Loucy (cell line): ENCODE measurements at regions not wholly inside any gene's neighbourhood (a gene's known extent, or its start where the extent isn't known, plus 50 kb on each side); places are given as distances from the start of the nearest gene placed in this dataset.

Source experiments
- H2AFZ ChIP-seq: fragments of 200-600 bp; sonication (generic); 2 replicates; pipeline ENCODE4 v1.6.0; 2016; ENCODE audit warnings: antibody characterized with exemption, mild to moderate bottlenecking, low read length, moderate library complexity
- H3F3A ChIP-seq: fragments of 200-600 bp; 2 replicates; pipeline ENCODE4 v1.6.0; 2016; ENCODE audit warnings: antibody characterized with exemption, low read depth, mild to moderate bottlenecking
- H3K27me3 ChIP-seq: fragments of 200-600 bp; sonication (generic); 2 replicates; pipeline ENCODE4 v1.6.1; 2014; ENCODE audit warnings: low read length, mild to moderate bottlenecking; ENCODE audit not compliant: insufficient read depth, poor library complexity, severe bottlenecking
- H3K36me3 ChIP-seq: fragments of 200-600 bp; sonication (generic); 2 replicates; pipeline ENCODE4 v1.6.1; 2016; ENCODE audit warnings: low read length; ENCODE audit not compliant: insufficient read depth
- H3K4me1 ChIP-seq: fragments of 200-600 bp; sonication (generic); 2 replicates; pipeline ENCODE4 v1.5.1; 2014; ENCODE audit warnings: low read length, mild to moderate bottlenecking; ENCODE audit not compliant: insufficient read depth, poor library complexity, severe bottlenecking
- H3K4me2 ChIP-seq: fragments of 200-600 bp; sonication (generic); 2 replicates; pipeline ENCODE4 v1.6.0; 2014; ENCODE audit warnings: antibody characterized with exemption, low read length, low read depth, mild to moderate bottlenecking; ENCODE audit not compliant: poor library complexity, severe bottlenecking
- H3K4me3 ChIP-seq: fragments of 200-600 bp; sonication (generic); 2 replicates; pipeline ENCODE4 v1.5.1; 2014; ENCODE audit warnings: low read length, mild to moderate bottlenecking, mixed read lengths; ENCODE audit not compliant: poor library complexity, severe bottlenecking
- H3K79me2 ChIP-seq: fragments of 200-600 bp; sonication (generic); 2 replicates; pipeline ENCODE4 v1.6.1; 2014; ENCODE audit warnings: low read length; ENCODE audit not compliant: insufficient read depth
- H3K9ac ChIP-seq: fragments of 200-600 bp; sonication (generic); 2 replicates; pipeline ENCODE4 v1.6.0; 2014; ENCODE audit warnings: mild to moderate bottlenecking, low read depth, low read length, moderate library complexity; ENCODE audit not compliant: poor library complexity, severe bottlenecking
- H3K9me2 ChIP-seq: fragments of 200-600 bp; sonication (generic); replicated peaks from 2 replicates; pipeline ENCODE4 v1.6.1; 2016; ENCODE audit warnings: low read depth, low read length, mixed read lengths
- H3K9me3 ChIP-seq: fragments of 200-600 bp; sonication (generic); 2 replicates; pipeline ENCODE4 v1.6.1; 2014; ENCODE audit warnings: mild to moderate bottlenecking, antibody characterized with exemption, low read length, low read depth; ENCODE audit not compliant: insufficient read depth
- H4K20me1 ChIP-seq: fragments of 200-600 bp; sonication (generic); 2 replicates; pipeline ENCODE4 v1.6.0; 2014; ENCODE audit warnings: antibody characterized with exemption, low read length, mild to moderate bottlenecking; ENCODE audit not compliant: insufficient read depth, poor library complexity, severe bottlenecking
- EZH2phosphoT487 ChIP-seq: fragments of 200-600 bp; IDR thresholded peaks from 2 replicates; pipeline ENCODE4 v1.6.1; 2018; ENCODE audit warnings: antibody characterized with exemption, mild to moderate bottlenecking, moderate library complexity, borderline replicate concordance
- TF ChIP-seq, protein P1 (sequence below): fragments of 200-600 bp; sonication (generic); conservative IDR thresholded peaks from 2 replicates; pipeline ENCODE4 v1.5.1; 2014; ENCODE audit warnings: mild to moderate bottlenecking, antibody characterized with exemption, low read length

GRCh38 chr3:63168179-63168578 is 109.9 kb upstream of the SYNPR start:
- Histone ChIP-seq H3K79me2 (no peaks in the 10 kb centered on the region), H3K9me2 (no peaks in the 10 kb centered on the region), H3F3A (no peaks in the 10 kb centered on the region), H3K36me3 (no peaks in the 10 kb centered on the region), H3K4me3 (no peak overlapping the region), H3K9ac (no peak overlapping the region), H3K4me2 (no peak overlapping the region), H3K4me1 (no peaks in the 10 kb centered on the region), H3K27me3 (no peaks in the 10 kb centered on the region), H3K9me3 (no peaks in the 10 kb centered on the region; the same call in 1 of the 2 replicates), H2AFZ (no peak overlapping the region), H4K20me1 (no peaks in the 10 kb centered on the region)
- TF ChIP-seq, protein P1, sequence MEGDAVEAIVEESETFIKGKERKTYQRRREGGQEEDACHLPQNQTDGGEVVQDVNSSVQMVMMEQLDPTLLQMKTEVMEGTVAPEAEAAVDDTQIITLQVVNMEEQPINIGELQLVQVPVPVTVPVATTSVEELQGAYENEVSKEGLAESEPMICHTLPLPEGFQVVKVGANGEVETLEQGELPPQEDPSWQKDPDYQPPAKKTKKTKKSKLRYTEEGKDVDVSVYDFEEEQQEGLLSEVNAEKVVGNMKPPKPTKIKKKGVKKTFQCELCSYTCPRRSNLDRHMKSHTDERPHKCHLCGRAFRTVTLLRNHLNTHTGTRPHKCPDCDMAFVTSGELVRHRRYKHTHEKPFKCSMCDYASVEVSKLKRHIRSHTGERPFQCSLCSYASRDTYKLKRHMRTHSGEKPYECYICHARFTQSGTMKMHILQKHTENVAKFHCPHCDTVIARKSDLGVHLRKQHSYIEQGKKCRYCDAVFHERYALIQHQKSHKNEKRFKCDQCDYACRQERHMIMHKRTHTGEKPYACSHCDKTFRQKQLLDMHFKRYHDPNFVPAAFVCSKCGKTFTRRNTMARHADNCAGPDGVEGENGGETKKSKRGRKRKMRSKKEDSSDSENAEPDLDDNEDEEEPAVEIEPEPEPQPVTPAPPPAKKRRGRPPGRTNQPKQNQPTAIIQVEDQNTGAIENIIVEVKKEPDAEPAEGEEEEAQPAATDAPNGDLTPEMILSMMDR, result no peak
- no peak for TF ChIP-seq EZH2phosphoT487

- H3K27me3 ChIP-seq, result no peaks in the 10 kb centered on the region
- H3K79me2 ChIP-seq, result no peaks in the 10 kb centered on the region
- no peaks in the 10 kb centered on the region for H3K4me1 ChIP-seq
- no peak overlapping the region for H3K9ac ChIP-seq
- no peaks in the 10 kb centered on the region for H4K20me1 ChIP-seq
- H3F3A ChIP-seq, result no peaks in the 10 kb centered on the region
- no peak overlapping the region for H3K4me3 ChIP-seq
- TF ChIP-seq, protein P1, result no peak
- TF ChIP-seq EZH2phosphoT487, result no peak
- no peaks in the 10 kb centered on the region for H3K36me3 ChIP-seq
- H3K4me2 ChIP-seq, result no peak overlapping the region
- H3K9me3 ChIP-seq, result no peaks in the 10 kb centered on the region
- H2AFZ ChIP-seq, result no peak overlapping the region
- H3K9me2 ChIP-seq, result no peaks in the 10 kb centered on the region
Measured at GRCh38 chr3:63179862-63180522, 98.1 kb upstream of the SYNPR start.

- Histone ChIP-seq H3K9me3 (no peaks in the 10 kb centered on the region), H3K9ac (no peak overlapping the region), H3K4me2 (no peak overlapping the region), H3F3A (no peaks in the 10 kb centered on the region), H2AFZ (no peak overlapping the region), H3K36me3 (no peaks in the 10 kb centered on the region), H4K20me1 (no peaks in the 10 kb centered on the region), H3K9me2 (no peaks in the 10 kb centered on the region), H3K79me2 (no peaks in the 10 kb centered on the region), H3K4me1 (no peaks in the 10 kb centered on the region), H3K27me3 (no peaks in the 10 kb centered on the region), H3K4me3 (no peak overlapping the region)
- TF ChIP-seq EZH2phosphoT487, result no peak
- TF ChIP-seq, protein P1, result no peak
Measured at GRCh38 chr3:63192248-63192647, 85.9 kb upstream of the SYNPR start.
